Liver (tissue), 3 donors: ENCODE measurements at regions not wholly inside any gene's neighbourhood (a gene's known extent, or its start where the extent isn't known, plus 50 kb on each side); places are given as distances from the start of the nearest gene placed in this dataset.

Experiments
- MAX ChIP-seq: IDR thresholded peaks from 2 replicates; pipeline ENCODE4 v1.6.1; 2016; ENCODE audit warnings: antibody characterized with exemption
- NR2F2 ChIP-seq: IDR thresholded peaks from 2 replicates; pipeline ENCODE4 v1.6.1; 2016; ENCODE audit warnings: antibody characterized with exemption
- RXRA ChIP-seq, 2 donors: IDR thresholded peaks; 2 replicates each; pipeline ENCODE4 v1.6.1; 2017 to 2018; ENCODE audit warnings: antibody characterized with exemption in 2 of 2, mild to moderate bottlenecking in 1 of 2
- TF ChIP-seq, protein P1 (sequence below): fragments of 150-350 bp; IDR thresholded peaks from 2 replicates; pipeline ENCODE4 v1.5.1; 2017; ENCODE audit warnings: improper control_type of control experiment, low read depth, low read length; ENCODE audit not compliant: missing input control
- TF ChIP-seq, protein P2 (sequence below): IDR thresholded peaks from 2 replicates; pipeline ENCODE4 v1.6.1; 2016; ENCODE audit warnings: antibody characterized with exemption
- donor health status: healthy.
- donor health status: healthy.

GRCh38 chr16:65604771-65605170 lies 482.9 kb upstream of the CDH11 start:
- TF ChIP-seq, protein P1, sequence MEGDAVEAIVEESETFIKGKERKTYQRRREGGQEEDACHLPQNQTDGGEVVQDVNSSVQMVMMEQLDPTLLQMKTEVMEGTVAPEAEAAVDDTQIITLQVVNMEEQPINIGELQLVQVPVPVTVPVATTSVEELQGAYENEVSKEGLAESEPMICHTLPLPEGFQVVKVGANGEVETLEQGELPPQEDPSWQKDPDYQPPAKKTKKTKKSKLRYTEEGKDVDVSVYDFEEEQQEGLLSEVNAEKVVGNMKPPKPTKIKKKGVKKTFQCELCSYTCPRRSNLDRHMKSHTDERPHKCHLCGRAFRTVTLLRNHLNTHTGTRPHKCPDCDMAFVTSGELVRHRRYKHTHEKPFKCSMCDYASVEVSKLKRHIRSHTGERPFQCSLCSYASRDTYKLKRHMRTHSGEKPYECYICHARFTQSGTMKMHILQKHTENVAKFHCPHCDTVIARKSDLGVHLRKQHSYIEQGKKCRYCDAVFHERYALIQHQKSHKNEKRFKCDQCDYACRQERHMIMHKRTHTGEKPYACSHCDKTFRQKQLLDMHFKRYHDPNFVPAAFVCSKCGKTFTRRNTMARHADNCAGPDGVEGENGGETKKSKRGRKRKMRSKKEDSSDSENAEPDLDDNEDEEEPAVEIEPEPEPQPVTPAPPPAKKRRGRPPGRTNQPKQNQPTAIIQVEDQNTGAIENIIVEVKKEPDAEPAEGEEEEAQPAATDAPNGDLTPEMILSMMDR, result no peak
- TF ChIP-seq, protein P2, sequence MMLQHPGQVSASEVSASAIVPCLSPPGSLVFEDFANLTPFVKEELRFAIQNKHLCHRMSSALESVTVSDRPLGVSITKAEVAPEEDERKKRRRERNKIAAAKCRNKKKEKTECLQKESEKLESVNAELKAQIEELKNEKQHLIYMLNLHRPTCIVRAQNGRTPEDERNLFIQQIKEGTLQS, result no peak
- no peak for TF ChIP-seq RXRA (IDR thresholded peaks at IDR 0.05)
- no peak for TF ChIP-seq NR2F2
- TF ChIP-seq MAX, result no peak
